ENCODE measurements at regions not wholly inside any gene's neighbourhood (a gene's known extent, or its start where the extent isn't known, plus 50 kb on each side); places are given as distances from the start of the nearest gene placed in this dataset.
"Not testable (repeated sequence)": the region's sequence is repeated elsewhere in the genome, so short reads cannot be mapped to it uniquely, and the experiment has no call there.

DNA sequence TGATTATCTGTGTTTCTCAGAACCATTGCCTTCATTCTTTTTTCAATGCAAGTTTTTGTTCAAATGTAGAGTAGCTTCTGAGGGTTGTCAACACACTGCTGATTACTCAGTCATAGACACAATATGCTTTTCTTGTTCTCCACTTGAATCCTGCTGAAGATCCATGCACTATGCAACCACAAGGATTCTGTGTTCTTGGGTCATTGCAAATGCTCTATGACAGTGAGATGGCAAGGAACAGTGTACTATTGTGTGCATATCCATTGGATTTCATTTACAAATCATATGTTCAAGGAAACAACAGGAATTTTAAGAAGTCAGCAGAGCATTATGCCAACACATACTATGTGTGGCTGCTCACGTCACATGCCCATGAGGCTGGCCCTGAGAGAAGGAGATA lies 1590.2 kb downstream of the EFNA5 start:
- Histone ChIP-seq H3K4me3 (no peak overlapping the region), H3K36me3 (no peaks in the 10 kb centered on the region), H3K27me3 (no peaks in the 10 kb centered on the region), H3K27ac (no peak overlapping the region), H3K4me1 (no peaks in the 10 kb centered on the region), H3K9me3 (no peaks in the 10 kb centered on the region)
- intact Hi-C loops (cut with DNase I) = no loop called here
- TF ChIP-seq POLR2A (IDR thresholded peaks at IDR 0.05) = no peak
- TF ChIP-seq, protein P1, sequence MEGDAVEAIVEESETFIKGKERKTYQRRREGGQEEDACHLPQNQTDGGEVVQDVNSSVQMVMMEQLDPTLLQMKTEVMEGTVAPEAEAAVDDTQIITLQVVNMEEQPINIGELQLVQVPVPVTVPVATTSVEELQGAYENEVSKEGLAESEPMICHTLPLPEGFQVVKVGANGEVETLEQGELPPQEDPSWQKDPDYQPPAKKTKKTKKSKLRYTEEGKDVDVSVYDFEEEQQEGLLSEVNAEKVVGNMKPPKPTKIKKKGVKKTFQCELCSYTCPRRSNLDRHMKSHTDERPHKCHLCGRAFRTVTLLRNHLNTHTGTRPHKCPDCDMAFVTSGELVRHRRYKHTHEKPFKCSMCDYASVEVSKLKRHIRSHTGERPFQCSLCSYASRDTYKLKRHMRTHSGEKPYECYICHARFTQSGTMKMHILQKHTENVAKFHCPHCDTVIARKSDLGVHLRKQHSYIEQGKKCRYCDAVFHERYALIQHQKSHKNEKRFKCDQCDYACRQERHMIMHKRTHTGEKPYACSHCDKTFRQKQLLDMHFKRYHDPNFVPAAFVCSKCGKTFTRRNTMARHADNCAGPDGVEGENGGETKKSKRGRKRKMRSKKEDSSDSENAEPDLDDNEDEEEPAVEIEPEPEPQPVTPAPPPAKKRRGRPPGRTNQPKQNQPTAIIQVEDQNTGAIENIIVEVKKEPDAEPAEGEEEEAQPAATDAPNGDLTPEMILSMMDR (IDR thresholded peaks at IDR 0.05) = no peak
- no peak for ATAC-seq
- no peak for DNase-seq
- WGBS, 4 donors = 33 to 71% (median 45%) methylated on average over 1 of the region's 1 CpG

GRCh38 chr5:106076655-106077054 lies 1594.1 kb downstream of the EFNA5 start:
- no peak for ATAC-seq

GRCh38 chr5:106072208-106072607 lies 1598.5 kb downstream of the EFNA5 start:
- Histone ChIP-seq H3K27ac (no peak overlapping the region), H3K9me3 (peaks cover 0 to 14% (median 6%) of the 10 kb centered on the region in 12 donors), H3K4me1 (no peaks in the 10 kb centered on the region), H3K27me3 (no peaks in the 10 kb centered on the region), H3K4me3 (no peak overlapping the region), H3K36me3 (no peaks in the 10 kb centered on the region)
- no peak for TF ChIP-seq POLR2A (IDR thresholded peaks at IDR 0.05)
- ATAC-seq (no peak), DNase-seq (no peak)
- 85 to 91% (median 86%) methylated on average over 2 of the region's 2 CpGs for WGBS, 4 donors
- intact Hi-C loops (cut with DNase I) = no loop called here

More at GRCh38 chr5:106076655-106077054, 1594.1 kb downstream of the EFNA5 start:
- Histone ChIP-seq H3K27ac (no peak overlapping the region), H3K4me1 (no peaks in the 10 kb centered on the region), H3K4me3 (no peak overlapping the region), H3K27me3 (no peaks in the 10 kb centered on the region), H3K36me3 (no peaks in the 10 kb centered on the region), H3K9me3 (no peaks in the 10 kb centered on the region)
- DNase-seq = no peak
- TF ChIP-seq, protein P1 (IDR thresholded peaks at IDR 0.05) = no peak
- no peak for TF ChIP-seq POLR2A (IDR thresholded peaks at IDR 0.05)
- intact Hi-C loops (cut with DNase I) = no loop called here
- WGBS, 4 donors = 84 to 92% (median 87%) methylated on average over 4 of the region's 4 CpGs

DNA sequence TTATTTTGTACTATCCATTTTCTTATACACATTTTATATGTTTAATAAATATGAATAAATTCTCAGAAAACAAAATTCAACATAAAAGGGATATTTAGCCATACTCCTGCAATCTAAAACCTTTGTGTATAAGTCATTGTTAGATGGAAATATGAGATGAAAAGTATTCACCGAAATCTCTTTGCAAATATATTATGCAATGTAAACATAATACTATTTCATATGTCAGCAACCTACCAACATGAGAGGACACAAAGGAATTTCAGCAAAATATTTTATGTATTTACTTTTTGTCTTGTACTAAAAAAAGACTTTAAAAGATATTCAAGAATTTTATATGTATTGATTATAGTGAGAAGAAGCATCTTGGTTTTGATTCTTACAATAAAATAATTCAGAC lies 1623.4 kb downstream of the EFNA5 start:
- Histone ChIP-seq H3K27ac (no peak overlapping the region), H3K27me3 (no peaks in the 10 kb centered on the region), H3K4me1 (no peaks in the 10 kb centered on the region), H3K4me3 (no peak overlapping the region), H3K36me3 (no peaks in the 10 kb centered on the region), H3K9me3 (no peaks in the 10 kb centered on the region)
- no peak for TF ChIP-seq POLR2A (IDR thresholded peaks at IDR 0.05)
- TF ChIP-seq, protein P1 (IDR thresholded peaks at IDR 0.05) = no peak
- ATAC-seq (no peak), DNase-seq (no peak)
- WGBS, 4 donors = 78 to 88% (median 83%) methylated on average over 1 of the region's 1 CpG
- intact Hi-C loops (cut with DNase I) = no loop called here

DNA sequence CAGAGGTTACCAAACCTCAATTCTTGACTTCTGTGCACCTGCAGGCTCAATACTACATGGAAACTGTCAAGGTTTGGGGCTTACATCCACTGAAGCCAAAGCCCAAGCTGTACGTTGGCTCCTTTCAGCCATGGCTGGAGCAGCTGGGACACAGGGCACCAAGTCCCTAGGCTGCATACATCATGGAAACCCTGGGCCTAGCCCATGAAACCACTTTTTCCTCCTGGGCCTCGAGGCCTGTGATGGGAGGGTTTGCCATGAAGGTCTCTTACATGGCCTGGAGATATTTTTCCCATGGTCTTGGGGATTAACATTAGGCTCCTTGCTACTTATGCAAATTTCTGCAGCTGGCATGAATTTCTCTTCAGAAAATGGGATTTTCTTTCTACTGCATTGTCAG lies 1638.7 kb downstream of the EFNA5 start:
- H3K4me1 ChIP-seq; H3K9me3 ChIP-seq; ATAC-seq; H3K4me3 ChIP-seq; H3K36me3 ChIP-seq; intact Hi-C loops (cut with DNase I); DNase-seq; H3K27me3 ChIP-seq; H3K27ac ChIP-seq: not testable (repeated sequence)
- WGBS, 4 donors = 47 to 78% (median 68%) methylated on average over 2 of the region's 2 CpGs
